ENCODE measurements at regions not wholly inside any gene's neighbourhood (a gene's known extent, or its start where the extent isn't known, plus 50 kb on each side); places are given as distances from the start of the nearest gene placed in this dataset.

DNA sequence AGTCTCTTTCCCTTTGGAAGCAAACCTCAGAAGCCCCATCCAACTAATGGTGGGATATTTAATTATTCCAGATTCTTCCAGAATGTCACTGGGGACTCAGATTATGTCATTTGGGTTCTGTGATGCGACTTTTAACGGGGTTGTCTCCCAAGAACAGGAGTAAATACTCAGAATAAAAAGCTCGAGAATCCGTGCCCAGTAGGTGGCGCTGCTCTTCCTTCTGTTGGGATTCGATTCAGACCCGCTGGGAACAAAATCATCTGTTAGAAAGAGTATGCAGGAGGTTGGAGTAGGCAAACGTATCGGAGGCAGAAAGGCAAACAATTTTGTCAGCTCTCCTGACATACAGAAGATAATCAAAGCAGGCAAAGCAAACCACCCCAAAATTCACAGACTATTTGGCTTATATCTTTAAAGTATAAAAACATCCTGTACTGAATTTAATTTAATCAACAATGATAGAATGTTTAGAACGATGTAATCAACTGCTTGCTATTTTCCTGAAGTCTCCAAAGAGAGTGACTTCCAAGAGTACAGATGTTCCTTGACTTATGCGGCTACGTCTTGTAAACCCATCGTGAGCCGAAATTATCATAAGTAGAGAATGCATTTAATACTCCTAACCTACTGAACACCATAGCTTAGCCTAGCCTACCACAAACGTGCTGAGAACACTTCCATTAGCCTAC, 169.8 kb upstream of the RAI14 start:
- TF ChIP-seq ARNT (IDR thresholded peaks at IDR 0.05) (no peak), BDP1 (IDR thresholded peaks at IDR 0.05; ENCODE audit: insufficient read depth, insufficient read length) (no peak), SIN3B (IDR thresholded peaks at IDR 0.05; ENCODE audit: low read depth) (no peak)
- TF ChIP-seq, protein P1, sequence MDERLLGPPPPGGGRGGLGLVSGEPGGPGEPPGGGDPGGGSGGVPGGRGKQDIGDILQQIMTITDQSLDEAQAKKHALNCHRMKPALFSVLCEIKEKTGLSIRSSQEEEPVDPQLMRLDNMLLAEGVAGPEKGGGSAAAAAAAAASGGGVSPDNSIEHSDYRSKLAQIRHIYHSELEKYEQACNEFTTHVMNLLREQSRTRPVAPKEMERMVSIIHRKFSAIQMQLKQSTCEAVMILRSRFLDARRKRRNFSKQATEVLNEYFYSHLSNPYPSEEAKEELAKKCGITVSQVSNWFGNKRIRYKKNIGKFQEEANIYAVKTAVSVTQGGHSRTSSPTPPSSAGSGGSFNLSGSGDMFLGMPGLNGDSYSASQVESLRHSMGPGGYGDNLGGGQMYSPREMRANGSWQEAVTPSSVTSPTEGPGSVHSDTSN (CRISPR knock-in tag; IDR thresholded peaks at IDR 0.05; ENCODE audit: low read depth): no peak
- TF ChIP-seq, protein P1 (tag; conservative IDR thresholded peaks at IDR 0.05; ENCODE audit: low read depth): no peak
- TF ChIP-seq, protein P2, sequence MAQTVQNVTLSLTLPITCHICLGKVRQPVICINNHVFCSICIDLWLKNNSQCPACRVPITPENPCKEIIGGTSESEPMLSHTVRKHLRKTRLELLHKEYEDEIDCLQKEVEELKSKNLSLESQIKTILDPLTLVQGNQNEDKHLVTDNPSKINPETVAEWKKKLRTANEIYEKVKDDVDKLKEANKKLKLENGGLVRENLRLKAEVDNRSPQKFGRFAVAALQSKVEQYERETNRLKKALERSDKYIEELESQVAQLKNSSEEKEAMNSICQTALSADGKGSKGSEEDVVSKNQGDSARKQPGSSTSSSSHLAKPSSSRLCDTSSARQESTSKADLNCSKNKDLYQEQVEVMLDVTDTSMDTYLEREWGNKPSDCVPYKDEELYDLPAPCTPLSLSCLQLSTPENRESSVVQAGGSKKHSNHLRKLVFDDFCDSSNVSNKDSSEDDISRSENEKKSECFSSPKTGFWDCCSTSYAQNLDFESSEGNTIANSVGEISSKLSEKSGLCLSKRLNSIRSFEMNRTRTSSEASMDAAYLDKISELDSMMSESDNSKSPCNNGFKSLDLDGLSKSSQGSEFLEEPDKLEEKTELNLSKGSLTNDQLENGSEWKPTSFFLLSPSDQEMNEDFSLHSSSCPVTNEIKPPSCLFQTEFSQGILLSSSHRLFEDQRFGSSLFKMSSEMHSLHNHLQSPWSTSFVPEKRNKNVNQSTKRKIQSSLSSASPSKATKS (CRISPR knock-in tag; IDR thresholded peaks at IDR 0.05): no peak

Data from K562 (cell line).